HCT116 (cell line): ENCODE measurements at regions not wholly inside any gene's neighbourhood (a gene's known extent, or its start where the extent isn't known, plus 50 kb on each side); places are given as distances from the start of the nearest gene placed in this dataset.

ENCODE experiments used
- CEBPB ChIP-seq: IDR thresholded peaks from 2 replicates; pipeline ENCODE4 v1.6.1; 2012; ENCODE audit warnings: low read depth
- CTCF ChIP-seq, 3 experiments: fragments of 200-600 bp in 1 of 3; sonication (generic) in 1 of 3; IDR thresholded peaks in 2 of 3; conservative IDR thresholded peaks in 1 of 3; 2 replicates each; pipeline ENCODE4 v1.5.1; 2012 to 2017; ENCODE audit warnings: low read depth in 2 of 3, low read length in 2 of 3, antibody characterized with exemption in 1 of 3, borderline replicate concordance in 1 of 3, control low read depth in 1 of 3, mild to moderate bottlenecking in 1 of 3, mixed read lengths in 1 of 3, mixed run types in 1 of 3, moderate library complexity in 1 of 3; ENCODE audit not compliant: insufficient read depth in 1 of 3
- EGR1 ChIP-seq: IDR thresholded peaks from 2 replicates; pipeline ENCODE4 v1.6.1; 2012; ENCODE audit warnings: low read depth
- EZH2 ChIP-seq: fragments of 200-600 bp; sonication (generic); IDR thresholded peaks from 2 replicates; pipeline ENCODE4 v1.6.1; 2017; ENCODE audit warnings: antibody characterized with exemption, mixed run types
- EZH2phosphoT487 ChIP-seq: fragments of 200-600 bp; IDR thresholded peaks from 2 replicates; pipeline ENCODE4 v1.6.1; 2018; ENCODE audit warnings: antibody characterized with exemption, borderline replicate concordance
- FOSL1 ChIP-seq: IDR thresholded peaks from 2 replicates; pipeline ENCODE4 v1.6.1; 2012; ENCODE audit warnings: low read depth
- JUND ChIP-seq: IDR thresholded peaks from 2 replicates; pipeline ENCODE4 v1.6.1; 2012
- MAX ChIP-seq: IDR thresholded peaks from 2 replicates; pipeline ENCODE4 v1.6.1; 2012
- POLR2A ChIP-seq: IDR thresholded peaks from 2 replicates; pipeline ENCODE4 v1.7.0; 2011; ENCODE audit warnings: borderline replicate concordance; ENCODE audit not compliant: insufficient read depth, insufficient read length; ENCODE audit errors: extremely low read depth
- POLR2AphosphoS5 ChIP-seq: IDR thresholded peaks from 2 replicates; pipeline ENCODE4 v1.6.1; 2011; ENCODE audit warnings: mild to moderate bottlenecking, low read depth, low read length, moderate library complexity
- REST ChIP-seq: IDR thresholded peaks from 2 replicates; pipeline ENCODE4 v1.6.1; 2012; ENCODE audit warnings: low read depth
- SIN3A ChIP-seq: IDR thresholded peaks from 2 replicates; pipeline ENCODE4 v1.6.1; 2012; ENCODE audit warnings: low read depth
- SRF ChIP-seq: IDR thresholded peaks from 2 replicates; pipeline ENCODE4 v1.6.1; 2012; ENCODE audit warnings: low read depth
- YY1 ChIP-seq: IDR thresholded peaks from 2 replicates; pipeline ENCODE4 v1.6.1; 2011; ENCODE audit warnings: low read length, low read depth, moderate library complexity, mild to moderate bottlenecking; ENCODE audit not compliant: insufficient replicate concordance; ENCODE audit errors: extremely low read depth

GRCh38 chr4:157425897-157426296 lies 205.4 kb downstream of the GRIA2 start:
- TF ChIP-seq POLR2AphosphoS5 = no peak
- TF ChIP-seq MAX = no peak
- no peak for TF ChIP-seq CTCF (IDR thresholded peaks at IDR 0.05 in 2 of 3, conservative IDR thresholded peaks at IDR 0.05 in 1 of 3; ENCODE audit: borderline replicate concordance in 1 of 3, insufficient read depth in 1 of 3, low read depth in 2 of 3, low read length in 2 of 3)
- TF ChIP-seq POLR2A = no peak
- no peak for TF ChIP-seq REST
- no peak for TF ChIP-seq YY1
- no peak for TF ChIP-seq EZH2phosphoT487
- TF ChIP-seq EGR1 = no peak
- TF ChIP-seq FOSL1 = no peak
- TF ChIP-seq CEBPB = no peak
- no peak for TF ChIP-seq EZH2
- no peak for TF ChIP-seq SRF
- no peak for TF ChIP-seq SIN3A
- TF ChIP-seq JUND = no peak
